ENCODE measurements at regions not wholly inside any gene's neighbourhood (a gene's known extent, or its start where the extent isn't known, plus 50 kb on each side); places are given as distances from the start of the nearest gene placed in this dataset.

GRCh38 chr11:101792814-101793213 is 122.0 kb upstream of the CEP126 start:
- Histone ChIP-seq H3K27ac (ENCODE audit: low read depth) (no peak overlapping the region), H3K9me2 (ENCODE audit: insufficient read depth) (0 out of 2 replicates have a peak, but pooled peaks cover 3% of the 10 kb centered on the region), H2AFZ (peak overlapping the region; percentile 85; the same call in 1 of the 2 replicates), H4K20me1 (replicated peaks; ENCODE audit: insufficient read depth) (no peaks in the 10 kb centered on the region), H3K4me2 (no peak overlapping the region), H3K4me3 (no peak overlapping the region), H3K79me2 (replicated peaks; ENCODE audit: insufficient read depth) (no peaks in the 10 kb centered on the region), H3F3A (replicated peaks; ENCODE audit: low read depth) (no peaks in the 10 kb centered on the region), H3K4me1 (ENCODE audit: insufficient read depth) (peaks cover 10% of the 10 kb centered on the region), H3K36me3 (ENCODE audit: insufficient read depth) (no peaks in the 10 kb centered on the region), H3K27me3 (ENCODE audit: insufficient read depth) (no peaks in the 10 kb centered on the region)
- H3K4me3 Mint-ChIP-seq = no peak overlapping the region
- ATAC-seq = peak; percentile 59
- H3K36me3 Mint-ChIP-seq (ENCODE audit: low read depth) = no peaks in the 10 kb centered on the region
- no peaks in the 10 kb centered on the region for H3K27me3 Mint-ChIP-seq (ENCODE audit: insufficient read depth, low read depth, poor library complexity)
- DNase-seq (ENCODE audit: low spot score) = no peak
- H3K27ac Mint-ChIP-seq = no peak overlapping the region
- H3K4me1 Mint-ChIP-seq = peaks cover 14% of the 10 kb centered on the region
- TF ChIP-seq ETS1 (IDR thresholded peaks at IDR 0.05) (no peak), NANOG (IDR thresholded peaks at IDR 0.05; ENCODE audit: borderline replicate concordance) (no peak), EZH2 (IDR thresholded peaks at IDR 0.05; ENCODE audit: low read depth, unreplicated experiment) (no peak), JUNB (IDR thresholded peaks at IDR 0.05; ENCODE audit: unreplicated experiment) (no peak), ZNF331 (CRISPR knock-in tag; IDR thresholded peaks at IDR 0.05; ENCODE audit: low read depth) (no peak), CREB1 (CRISPR knock-in tag; IDR thresholded peaks at IDR 0.05; ENCODE audit: low read depth) (no peak), REST (IDR thresholded peaks at IDR 0.05; ENCODE audit: unreplicated experiment) (no peak), ZNF114 (CRISPR knock-in tag; IDR thresholded peaks at IDR 0.05) (no peak), CTCF (conservative IDR thresholded peaks at IDR 0.05; ENCODE audit: low read depth in 2 of 2) (no peak), STAT1 (IDR thresholded peaks at IDR 0.05; ENCODE audit: unreplicated experiment) (no peak)
- no peaks in the 10 kb centered on the region for H3K9me3 Mint-ChIP-seq

GRCh38 chr11:101786916-101787315 is 127.9 kb upstream of the CEP126 start:
- Mint-ChIP-seq H3K27ac (no peak overlapping the region), H3K27me3 (ENCODE audit: insufficient read depth, low read depth, poor library complexity) (peaks cover 3% of the 10 kb centered on the region), H3K4me1 (no peaks in the 10 kb centered on the region), H3K36me3 (ENCODE audit: low read depth) (peaks cover 5% of the 10 kb centered on the region; the same call in 1 of the 3 replicates), H3K4me3 (no peak overlapping the region), H3K9me3 (peaks cover 9% of the 10 kb centered on the region)
- no peaks in the 10 kb centered on the region for H3K79me2 ChIP-seq (replicated peaks; ENCODE audit: insufficient read depth)
- no peak overlapping the region for H3K27ac ChIP-seq (ENCODE audit: low read depth)
- H2AFZ ChIP-seq = no peak overlapping the region
- no peak overlapping the region for H3K4me2 ChIP-seq
- DNase-seq (ENCODE audit: low spot score) (no peak), ATAC-seq (no peak)
- H3K36me3 ChIP-seq (ENCODE audit: insufficient read depth) = no peaks in the 10 kb centered on the region; the same call in 1 of the 2 replicates
- H3K4me1 ChIP-seq (ENCODE audit: insufficient read depth) = no peaks in the 10 kb centered on the region
- no peaks in the 10 kb centered on the region for H3K9me2 ChIP-seq (ENCODE audit: insufficient read depth)
- no peaks in the 10 kb centered on the region for H3K27me3 ChIP-seq (ENCODE audit: insufficient read depth)
- no peak overlapping the region for H3K4me3 ChIP-seq
- no peaks in the 10 kb centered on the region for H3F3A ChIP-seq (replicated peaks; ENCODE audit: low read depth)
- no peaks in the 10 kb centered on the region for H4K20me1 ChIP-seq (replicated peaks; ENCODE audit: insufficient read depth)
